ENCODE measurements at regions not wholly inside any gene's neighbourhood (a gene's known extent, or its start where the extent isn't known, plus 50 kb on each side); places are given as distances from the start of the nearest gene placed in this dataset.

DNA sequence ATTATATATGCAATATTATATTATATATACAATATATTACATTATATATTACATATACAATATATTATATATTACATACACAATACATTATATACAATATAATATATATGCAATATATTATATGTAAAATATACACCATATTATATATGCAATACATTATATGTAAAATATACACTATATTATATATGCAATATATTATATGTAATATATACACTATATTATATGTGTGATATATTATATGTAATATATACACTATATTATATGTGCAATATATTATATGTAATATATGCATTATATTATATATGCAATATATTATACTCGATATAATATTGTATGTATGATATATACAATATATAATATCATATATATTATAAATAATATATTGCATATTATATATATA, 457.4 kb downstream of the SMARCA1 start:
- Histone ChIP-seq H3K79me2 (ENCODE audit: control insufficient read depth, insufficient read depth, low read length) (no peaks in the 10 kb centered on the region), H3K4me1 (ENCODE audit: control insufficient read depth, insufficient read depth, low read length) (no peaks in the 10 kb centered on the region), H3K4me2 (ENCODE audit: control insufficient read depth, insufficient read depth) (no peak overlapping the region), H3K9me3 (replicated peaks; ENCODE audit: control insufficient read depth, insufficient read depth, low read length) (no peaks in the 10 kb centered on the region), H3K36me3 (ENCODE audit: control insufficient read depth in 2 of 2, insufficient read depth in 2 of 2, low read length in 1 of 2) (no peaks in the 10 kb centered on the region), H3K9ac (ENCODE audit: control insufficient read depth, insufficient read depth, low read length) (no peak overlapping the region), H2AFZ (ENCODE audit: control insufficient read depth, low read depth, low read length) (no peak overlapping the region), H4K20me1 (ENCODE audit: control insufficient read depth, insufficient read depth) (no peaks in the 10 kb centered on the region), H3K27me3 (replicated peaks in 1 of 2; ENCODE audit: control insufficient read depth in 2 of 2, insufficient read depth in 2 of 2, low read length in 1 of 2) (no peaks in the 10 kb centered on the region), H3K27ac (ENCODE audit: control insufficient read depth, insufficient read depth) (no peak overlapping the region), H3K4me3 (no peak overlapping the region)
- intact Hi-C loops (cut with micrococcal nuclease; ENCODE audit: unreplicated experiment) (no loop called here), in situ Hi-C loops (cut with MboI) (no loop called here)
- ChIA-PET POLR2A (no interaction called here), CTCF (no interaction called here), SMC1A (ENCODE audit: uncharacterized antibody, unreplicated experiment) (no interaction called here), RAD21 (ENCODE audit: unreplicated experiment) (no interaction called here)
- TF ChIP-seq PML (IDR thresholded peaks at IDR 0.05; ENCODE audit: low read length) = no peak
- no peak for TF ChIP-seq NR2C1 (IDR thresholded peaks at IDR 0.05)
- TF ChIP-seq, protein P1, sequence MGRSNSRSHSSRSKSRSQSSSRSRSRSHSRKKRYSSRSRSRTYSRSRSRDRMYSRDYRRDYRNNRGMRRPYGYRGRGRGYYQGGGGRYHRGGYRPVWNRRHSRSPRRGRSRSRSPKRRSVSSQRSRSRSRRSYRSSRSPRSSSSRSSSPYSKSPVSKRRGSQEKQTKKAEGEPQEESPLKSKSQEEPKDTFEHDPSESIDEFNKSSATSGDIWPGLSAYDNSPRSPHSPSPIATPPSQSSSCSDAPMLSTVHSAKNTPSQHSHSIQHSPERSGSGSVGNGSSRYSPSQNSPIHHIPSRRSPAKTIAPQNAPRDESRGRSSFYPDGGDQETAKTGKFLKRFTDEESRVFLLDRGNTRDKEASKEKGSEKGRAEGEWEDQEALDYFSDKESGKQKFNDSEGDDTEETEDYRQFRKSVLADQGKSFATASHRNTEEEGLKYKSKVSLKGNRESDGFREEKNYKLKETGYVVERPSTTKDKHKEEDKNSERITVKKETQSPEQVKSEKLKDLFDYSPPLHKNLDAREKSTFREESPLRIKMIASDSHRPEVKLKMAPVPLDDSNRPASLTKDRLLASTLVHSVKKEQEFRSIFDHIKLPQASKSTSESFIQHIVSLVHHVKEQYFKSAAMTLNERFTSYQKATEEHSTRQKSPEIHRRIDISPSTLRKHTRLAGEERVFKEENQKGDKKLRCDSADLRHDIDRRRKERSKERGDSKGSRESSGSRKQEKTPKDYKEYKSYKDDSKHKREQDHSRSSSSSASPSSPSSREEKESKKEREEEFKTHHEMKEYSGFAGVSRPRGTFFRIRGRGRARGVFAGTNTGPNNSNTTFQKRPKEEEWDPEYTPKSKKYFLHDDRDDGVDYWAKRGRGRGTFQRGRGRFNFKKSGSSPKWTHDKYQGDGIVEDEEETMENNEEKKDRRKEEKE (IDR thresholded peaks at IDR 0.05) = no peak
- no peak for TF ChIP-seq POLR2A (IDR thresholded peaks at IDR 0.05; ENCODE audit: low read depth, low read length)
- TF ChIP-seq NFIC (IDR thresholded peaks at IDR 0.05; ENCODE audit: low read depth, low read length) = no peak
- no peak for TF ChIP-seq RAD21 (IDR thresholded peaks at IDR 0.05; ENCODE audit: insufficient read depth, low read depth, low read length)
- TF ChIP-seq, protein P2, sequence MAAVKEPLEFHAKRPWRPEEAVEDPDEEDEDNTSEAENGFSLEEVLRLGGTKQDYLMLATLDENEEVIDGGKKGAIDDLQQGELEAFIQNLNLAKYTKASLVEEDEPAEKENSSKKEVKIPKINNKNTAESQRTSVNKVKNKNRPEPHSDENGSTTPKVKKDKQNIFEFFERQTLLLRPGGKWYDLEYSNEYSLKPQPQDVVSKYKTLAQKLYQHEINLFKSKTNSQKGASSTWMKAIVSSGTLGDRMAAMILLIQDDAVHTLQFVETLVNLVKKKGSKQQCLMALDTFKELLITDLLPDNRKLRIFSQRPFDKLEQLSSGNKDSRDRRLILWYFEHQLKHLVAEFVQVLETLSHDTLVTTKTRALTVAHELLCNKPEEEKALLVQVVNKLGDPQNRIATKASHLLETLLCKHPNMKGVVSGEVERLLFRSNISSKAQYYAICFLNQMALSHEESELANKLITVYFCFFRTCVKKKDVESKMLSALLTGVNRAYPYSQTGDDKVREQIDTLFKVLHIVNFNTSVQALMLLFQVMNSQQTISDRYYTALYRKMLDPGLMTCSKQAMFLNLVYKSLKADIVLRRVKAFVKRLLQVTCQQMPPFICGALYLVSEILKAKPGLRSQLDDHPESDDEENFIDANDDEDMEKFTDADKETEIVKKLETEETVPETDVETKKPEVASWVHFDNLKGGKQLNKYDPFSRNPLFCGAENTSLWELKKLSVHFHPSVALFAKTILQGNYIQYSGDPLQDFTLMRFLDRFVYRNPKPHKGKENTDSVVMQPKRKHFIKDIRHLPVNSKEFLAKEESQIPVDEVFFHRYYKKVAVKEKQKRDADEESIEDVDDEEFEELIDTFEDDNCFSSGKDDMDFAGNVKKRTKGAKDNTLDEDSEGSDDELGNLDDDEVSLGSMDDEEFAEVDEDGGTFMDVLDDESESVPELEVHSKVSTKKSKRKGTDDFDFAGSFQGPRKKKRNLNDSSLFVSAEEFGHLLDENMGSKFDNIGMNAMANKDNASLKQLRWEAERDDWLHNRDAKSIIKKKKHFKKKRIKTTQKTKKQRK (IDR thresholded peaks at IDR 0.05; ENCODE audit: low read depth, low read length) = no peak
- no peak for TF ChIP-seq JUND (IDR thresholded peaks at IDR 0.05; ENCODE audit: low read depth, low read length)
- DNase-seq (ENCODE audit: low read depth, low spot score) (no peak), ATAC-seq (no peak), FAIRE-seq (no peak)
- no TSS peak for BruUV-seq (replicated peaks)
- WGBS (ENCODE audit: insufficient coverage, insufficient replicate concordance, low lambda C conversion rate, missing lambda C conversion rate) = 62% methylated on average over 1 of the region's 1 CpG
